ENCODE measurements at regions not wholly inside any gene's neighbourhood (a gene's known extent, or its start where the extent isn't known, plus 50 kb on each side); places are given as distances from the start of the nearest gene placed in this dataset.

DNA sequence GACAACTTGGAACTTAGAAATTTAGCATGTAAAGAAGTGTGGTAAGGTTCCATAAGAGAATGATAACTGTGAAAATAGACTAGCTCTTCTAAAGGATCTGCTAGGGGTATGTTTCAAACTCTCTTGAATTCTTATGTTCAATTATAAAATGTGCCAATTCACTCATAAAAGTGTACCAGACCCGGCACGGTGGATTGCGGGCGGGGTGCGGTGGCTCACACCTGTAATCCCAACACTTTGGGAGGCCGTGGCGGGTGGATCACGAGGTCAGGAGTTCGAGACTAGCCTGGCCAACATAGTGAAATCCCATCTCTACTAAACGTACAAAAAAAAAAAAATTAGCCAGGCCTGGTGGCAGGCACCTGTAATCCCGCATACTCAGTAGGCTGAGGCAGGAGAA is 105.4 kb upstream of the CAV2 start:
- Histone ChIP-seq H3K27me3 (replicated peaks in 1 of 2; ENCODE audit: control insufficient read depth in 2 of 2, insufficient read depth in 2 of 2, low read length in 1 of 2) (no peaks in the 10 kb centered on the region), H3K79me2 (ENCODE audit: control insufficient read depth, insufficient read depth, low read length) (no peaks in the 10 kb centered on the region), H3K4me2 (ENCODE audit: control insufficient read depth, insufficient read depth) (no peak overlapping the region), H3K9ac (ENCODE audit: control insufficient read depth, insufficient read depth, low read length) (no peak overlapping the region), H3K36me3 (ENCODE audit: control insufficient read depth in 2 of 2, insufficient read depth in 2 of 2, low read length in 1 of 2) (no peaks in the 10 kb centered on the region), H3K4me3 (no peak overlapping the region), H4K20me1 (ENCODE audit: control insufficient read depth, insufficient read depth) (no peaks in the 10 kb centered on the region), H2AFZ (ENCODE audit: control insufficient read depth, low read depth, low read length) (no peak overlapping the region), H3K4me1 (ENCODE audit: control insufficient read depth, insufficient read depth, low read length) (no peaks in the 10 kb centered on the region), H3K9me3 (replicated peaks; ENCODE audit: control insufficient read depth, insufficient read depth, low read length) (no peaks in the 10 kb centered on the region; the same call in 2 of the 3 replicates), H3K27ac (ENCODE audit: control insufficient read depth, insufficient read depth) (no peak overlapping the region)
- in situ Hi-C loops (cut with MboI) (no loop called here), intact Hi-C loops (cut with micrococcal nuclease; ENCODE audit: unreplicated experiment) (no loop called here)
- ATAC-seq = no peak
- RAD21 ChIA-PET (ENCODE audit: unreplicated experiment) = no interaction called here
- TF ChIP-seq RBBP5 (conservative IDR thresholded peaks at IDR 0.05) = no peak
- TF ChIP-seq RELA (IDR thresholded peaks at IDR 0.05; ENCODE audit: borderline replicate concordance, partially characterized antibody) = no peak
- no peak for TF ChIP-seq MYB (IDR thresholded peaks at IDR 0.05; ENCODE audit: borderline replicate concordance, low read depth, low read length)
- TF ChIP-seq, protein P1, sequence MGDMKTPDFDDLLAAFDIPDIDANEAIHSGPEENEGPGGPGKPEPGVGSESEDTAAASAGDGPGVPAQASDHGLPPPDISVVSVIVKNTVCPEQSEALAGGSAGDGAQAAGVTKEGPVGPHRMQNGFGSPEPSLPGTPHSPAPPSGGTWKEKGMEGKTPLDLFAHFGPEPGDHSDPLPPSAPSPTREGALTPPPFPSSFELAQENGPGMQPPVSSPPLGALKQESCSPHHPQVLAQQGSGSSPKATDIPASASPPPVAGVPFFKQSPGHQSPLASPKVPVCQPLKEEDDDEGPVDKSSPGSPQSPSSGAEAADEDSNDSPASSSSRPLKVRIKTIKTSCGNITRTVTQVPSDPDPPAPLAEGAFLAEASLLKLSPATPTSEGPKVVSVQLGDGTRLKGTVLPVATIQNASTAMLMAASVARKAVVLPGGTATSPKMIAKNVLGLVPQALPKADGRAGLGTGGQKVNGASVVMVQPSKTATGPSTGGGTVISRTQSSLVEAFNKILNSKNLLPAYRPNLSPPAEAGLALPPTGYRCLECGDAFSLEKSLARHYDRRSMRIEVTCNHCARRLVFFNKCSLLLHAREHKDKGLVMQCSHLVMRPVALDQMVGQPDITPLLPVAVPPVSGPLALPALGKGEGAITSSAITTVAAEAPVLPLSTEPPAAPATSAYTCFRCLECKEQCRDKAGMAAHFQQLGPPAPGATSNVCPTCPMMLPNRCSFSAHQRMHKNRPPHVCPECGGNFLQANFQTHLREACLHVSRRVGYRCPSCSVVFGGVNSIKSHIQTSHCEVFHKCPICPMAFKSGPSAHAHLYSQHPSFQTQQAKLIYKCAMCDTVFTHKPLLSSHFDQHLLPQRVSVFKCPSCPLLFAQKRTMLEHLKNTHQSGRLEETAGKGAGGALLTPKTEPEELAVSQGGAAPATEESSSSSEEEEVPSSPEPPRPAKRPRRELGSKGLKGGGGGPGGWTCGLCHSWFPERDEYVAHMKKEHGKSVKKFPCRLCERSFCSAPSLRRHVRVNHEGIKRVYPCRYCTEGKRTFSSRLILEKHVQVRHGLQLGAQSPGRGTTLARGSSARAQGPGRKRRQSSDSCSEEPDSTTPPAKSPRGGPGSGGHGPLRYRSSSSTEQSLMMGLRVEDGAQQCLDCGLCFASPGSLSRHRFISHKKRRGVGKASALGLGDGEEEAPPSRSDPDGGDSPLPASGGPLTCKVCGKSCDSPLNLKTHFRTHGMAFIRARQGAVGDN (IDR thresholded peaks at IDR 0.05) = no peak
- TF ChIP-seq STAT1 (conservative IDR thresholded peaks at IDR 0.05) = no peak
- no peak for TF ChIP-seq CHD2 (IDR thresholded peaks at IDR 0.05; ENCODE audit: borderline replicate concordance, low read depth, low read length)
- no peak for TF ChIP-seq JUND (IDR thresholded peaks at IDR 0.05; ENCODE audit: low read depth, low read length)
- no peak for TF ChIP-seq ATF7 (IDR thresholded peaks at IDR 0.05; ENCODE audit: low read depth)
- no peak for TF ChIP-seq ESRRA (IDR thresholded peaks at IDR 0.05; ENCODE audit: low read length)
- TF ChIP-seq, protein P2, sequence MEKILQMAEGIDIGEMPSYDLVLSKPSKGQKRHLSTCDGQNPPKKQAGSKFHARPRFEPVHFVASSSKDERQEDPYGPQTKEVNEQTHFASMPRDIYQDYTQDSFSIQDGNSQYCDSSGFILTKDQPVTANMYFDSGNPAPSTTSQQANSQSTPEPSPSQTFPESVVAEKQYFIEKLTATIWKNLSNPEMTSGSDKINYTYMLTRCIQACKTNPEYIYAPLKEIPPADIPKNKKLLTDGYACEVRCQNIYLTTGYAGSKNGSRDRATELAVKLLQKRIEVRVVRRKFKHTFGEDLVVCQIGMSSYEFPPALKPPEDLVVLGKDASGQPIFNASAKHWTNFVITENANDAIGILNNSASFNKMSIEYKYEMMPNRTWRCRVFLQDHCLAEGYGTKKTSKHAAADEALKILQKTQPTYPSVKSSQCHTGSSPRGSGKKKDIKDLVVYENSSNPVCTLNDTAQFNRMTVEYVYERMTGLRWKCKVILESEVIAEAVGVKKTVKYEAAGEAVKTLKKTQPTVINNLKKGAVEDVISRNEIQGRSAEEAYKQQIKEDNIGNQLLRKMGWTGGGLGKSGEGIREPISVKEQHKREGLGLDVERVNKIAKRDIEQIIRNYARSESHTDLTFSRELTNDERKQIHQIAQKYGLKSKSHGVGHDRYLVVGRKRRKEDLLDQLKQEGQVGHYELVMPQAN (conservative IDR thresholded peaks at IDR 0.05) = no peak
- TF ChIP-seq CBX5 (IDR thresholded peaks at IDR 0.05; ENCODE audit: low read depth) = no peak
- TF ChIP-seq MXI1 (IDR thresholded peaks at IDR 0.05; ENCODE audit: low read depth, low read length) = no peak
- CTCF ChIA-PET = no interaction called here
- POLR2A ChIA-PET = no interaction called here
- SMC1A ChIA-PET (ENCODE audit: uncharacterized antibody, unreplicated experiment) = no interaction called here
- no peak for DNase-seq (ENCODE audit: low read depth, low spot score)
- no TSS peak for BruUV-seq (replicated peaks)
- no peak for FAIRE-seq
- WGBS (ENCODE audit: insufficient coverage, insufficient replicate concordance, low lambda C conversion rate, missing lambda C conversion rate) = 54% methylated on average over 11 of the region's 11 CpGs
